Mucosa of rectum (tissue), 2 donors: ENCODE measurements at regions not wholly inside any gene's neighbourhood (a gene's known extent, or its start where the extent isn't known, plus 50 kb on each side); places are given as distances from the start of the nearest gene placed in this dataset.
"Not testable (repeated sequence)": the region's sequence is repeated elsewhere in the genome, so short reads cannot be mapped to it uniquely, and the experiment has no call there.

ENCODE experiments used
- H3K27ac ChIP-seq, 2 donors: one replicate each; pipeline ENCODE4 v1.7.0; 2013; ENCODE audit warnings: inconsistent platforms in 2 of 2, low read depth in 2 of 2, low read length in 2 of 2
- H3K27me3 ChIP-seq, 2 donors: one replicate each; pipeline ENCODE4 v1.7.0; 2013; ENCODE audit warnings: low read length in 2 of 2; ENCODE audit not compliant: control insufficient read depth in 2 of 2, insufficient read depth in 2 of 2
- H3K36me3 ChIP-seq, 2 donors: one replicate each; pipeline ENCODE4 v1.7.0; 2013; ENCODE audit warnings: low read length in 2 of 2; ENCODE audit not compliant: control insufficient read depth in 2 of 2, insufficient read depth in 2 of 2
- H3K4me1 ChIP-seq, 2 donors: one replicate each; pipeline ENCODE4 v1.7.0; 2013; ENCODE audit warnings: low read length in 2 of 2, mild to moderate bottlenecking in 1 of 2; ENCODE audit not compliant: control insufficient read depth in 2 of 2, insufficient read depth in 2 of 2
- H3K4me3 ChIP-seq, 2 donors: one replicate each; pipeline ENCODE4 v1.7.0; 2013; ENCODE audit warnings: low read length in 2 of 2
- H3K9ac ChIP-seq, 2 donors: one replicate each; pipeline ENCODE4 v1.7.0; 2013; ENCODE audit warnings: low read length in 2 of 2, low read depth in 1 of 2, mild to moderate bottlenecking in 1 of 2
- H3K9me3 ChIP-seq, 2 donors: one replicate each; pipeline ENCODE4 v1.7.0; 2013; ENCODE audit warnings: low read length in 2 of 2; ENCODE audit not compliant: control insufficient read depth in 2 of 2
- donor health status: healthy.
- donor health status: Normal muscosa, but diverticular disease.

DNA sequence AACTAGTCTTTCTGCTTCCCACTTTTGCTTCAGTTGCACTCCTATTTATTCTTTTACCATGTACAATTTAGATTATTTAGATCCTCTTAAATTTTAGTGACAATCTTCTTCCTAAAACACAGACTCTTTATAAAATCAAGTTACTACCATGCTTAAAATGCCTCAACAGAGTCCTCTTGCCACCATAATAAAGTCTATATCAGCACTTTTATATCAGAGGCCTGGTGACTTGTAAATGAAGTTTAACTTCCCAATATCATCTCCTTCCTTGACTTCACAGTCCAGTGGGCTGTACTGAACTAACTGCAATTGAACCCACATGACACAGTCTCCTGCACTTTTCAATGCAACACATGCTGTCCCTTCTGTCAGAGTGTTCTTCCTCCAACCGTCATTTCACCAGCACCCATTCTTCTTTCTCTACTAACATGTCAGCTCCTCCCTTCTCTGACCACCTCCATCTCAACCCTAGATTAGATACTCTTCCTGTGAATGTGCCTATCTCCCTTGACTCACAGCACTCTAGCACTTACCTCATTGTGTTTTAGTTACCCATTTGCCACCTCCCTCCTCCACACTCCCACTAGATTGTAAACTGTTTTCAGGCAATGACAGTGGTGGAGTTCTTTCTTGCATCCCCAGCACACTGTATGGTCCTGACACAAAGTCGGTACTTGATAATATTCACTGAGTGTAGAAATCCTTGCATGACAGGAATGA is 414.9 kb downstream of the SATB2 start:
- Histone ChIP-seq H3K27me3 (no peaks in the 10 kb centered on the region), H3K27ac (no peak overlapping the region), H3K4me3 (no peak overlapping the region), H3K4me1 (no peaks in the 10 kb centered on the region), H3K9me3 (no peaks in the 10 kb centered on the region), H3K9ac (no peak overlapping the region), H3K36me3 (no peaks in the 10 kb centered on the region)

DNA sequence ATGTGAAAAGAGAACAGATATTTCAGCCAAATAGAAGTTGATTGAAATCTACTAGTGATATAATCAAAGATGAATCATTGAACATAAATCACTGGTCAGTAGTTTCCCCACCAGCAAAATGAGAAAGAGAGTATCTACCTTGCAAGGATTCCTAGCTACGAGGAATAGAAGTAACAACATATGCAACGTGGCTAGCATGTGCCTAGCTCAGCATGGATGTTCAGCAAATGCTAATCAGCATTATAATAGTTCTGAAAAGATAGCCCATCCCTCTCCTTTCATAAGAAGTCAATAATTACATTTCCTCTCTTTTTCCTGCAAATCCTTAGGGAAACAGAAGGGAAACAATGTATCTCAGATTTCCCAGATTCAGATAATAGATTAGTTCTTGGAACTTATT is 417.2 kb downstream of the SATB2 start:
- H3K4me1 ChIP-seq = no peaks in the 10 kb centered on the region
- H3K36me3 ChIP-seq = no peaks in the 10 kb centered on the region
- no peak overlapping the region for H3K4me3 ChIP-seq
- H3K27me3 ChIP-seq = no peaks in the 10 kb centered on the region
- H3K9ac ChIP-seq = no peak overlapping the region
- H3K27ac ChIP-seq = no peak overlapping the region
- no peaks in the 10 kb centered on the region for H3K9me3 ChIP-seq

DNA sequence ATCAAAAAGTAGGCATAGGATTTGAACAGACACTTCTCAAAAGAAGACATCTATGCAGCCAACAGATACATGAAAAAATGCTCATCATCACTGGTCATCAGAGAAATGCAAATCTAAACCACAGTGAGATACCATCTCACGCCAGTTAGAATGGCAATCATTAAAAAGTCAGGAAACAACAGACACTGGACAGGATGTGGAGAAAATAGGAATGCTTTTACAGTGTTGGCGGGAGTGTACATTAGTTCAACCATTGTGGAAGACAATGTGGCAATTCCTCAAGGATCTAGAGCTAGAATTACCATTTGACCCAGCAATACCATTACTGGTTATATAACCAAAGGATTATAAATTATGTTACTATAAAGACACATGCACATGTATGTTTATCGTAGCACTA is 424.0 kb downstream of the SATB2 start:
- not testable (repeated sequence) for H3K4me3 ChIP-seq, H3K36me3 ChIP-seq, H3K4me1 ChIP-seq, H3K27ac ChIP-seq, H3K27me3 ChIP-seq, H3K9ac ChIP-seq, H3K9me3 ChIP-seq

DNA sequence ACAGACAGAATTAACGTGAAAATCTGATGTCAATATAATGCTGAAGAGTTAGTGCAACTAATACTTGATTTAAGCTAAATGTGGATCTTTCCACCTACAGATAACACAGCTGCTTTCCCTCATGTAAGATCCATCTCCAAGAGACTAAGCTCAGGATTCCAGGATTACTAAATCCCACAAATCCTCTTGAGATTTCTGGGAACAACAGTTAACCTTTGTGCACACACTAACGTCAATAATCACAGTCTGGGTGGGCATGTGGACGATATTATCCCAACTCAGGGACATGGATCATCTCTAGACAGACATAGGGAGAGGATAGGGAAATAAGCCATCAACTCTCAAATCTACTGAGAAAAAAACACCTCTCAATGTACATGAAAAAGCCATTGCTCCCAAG is 432.6 kb downstream of the SATB2 start:
- H3K4me1 ChIP-seq = no peaks in the 10 kb centered on the region
- no peak overlapping the region for H3K9ac ChIP-seq
- H3K27ac ChIP-seq = no peak overlapping the region
- H3K27me3 ChIP-seq = no peaks in the 10 kb centered on the region
- H3K4me3 ChIP-seq = no peak overlapping the region
- H3K36me3 ChIP-seq = no peaks in the 10 kb centered on the region
- no peaks in the 10 kb centered on the region for H3K9me3 ChIP-seq

DNA sequence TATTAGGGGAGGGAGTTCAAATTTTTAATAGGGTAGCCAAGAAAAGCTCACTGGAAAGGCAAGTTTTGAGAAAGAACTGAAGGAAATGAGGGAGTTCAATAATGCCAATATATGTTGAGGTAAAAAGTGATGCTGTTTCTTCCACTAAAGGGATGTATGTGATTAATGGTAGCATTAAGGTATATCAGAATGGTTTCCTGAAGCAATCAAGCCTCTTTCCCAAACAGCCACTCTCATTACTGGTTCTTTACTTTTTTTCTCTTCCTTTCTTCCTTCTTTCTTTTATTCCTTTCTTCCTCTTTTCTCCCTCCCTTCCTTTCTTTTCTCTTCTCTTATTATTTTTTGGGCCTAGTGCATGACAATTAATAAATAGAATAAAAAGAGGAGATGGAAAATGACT is 433.5 kb downstream of the SATB2 start:
- H3K9ac ChIP-seq = no peak overlapping the region

DNA sequence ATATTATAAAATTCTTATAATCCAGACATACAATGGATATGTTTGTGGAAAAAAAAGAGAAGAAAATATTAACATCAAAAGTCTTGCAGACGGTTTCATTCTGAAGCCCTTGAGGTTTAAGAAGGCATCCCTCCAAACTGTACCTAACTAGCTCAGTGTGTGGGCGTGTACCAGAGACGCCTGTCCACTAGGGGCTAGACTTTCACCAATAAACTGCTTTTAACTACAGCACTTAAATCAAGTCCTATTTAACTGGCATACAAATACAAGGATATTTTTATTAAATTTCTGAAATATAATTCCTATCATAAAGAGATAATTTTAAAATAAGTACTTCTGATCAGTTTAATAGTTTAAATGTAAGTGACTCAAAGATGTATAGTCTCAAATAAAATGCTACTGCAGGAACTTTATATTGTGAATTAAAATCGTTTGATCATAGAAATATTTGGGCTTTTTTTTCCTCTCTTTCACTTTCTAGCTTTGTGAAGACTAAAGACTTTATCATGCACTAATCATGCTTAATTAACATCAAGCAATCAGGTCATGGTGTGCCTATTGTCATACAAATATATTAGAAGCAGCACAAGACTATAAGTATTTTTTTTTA is 437.7 kb downstream of the SATB2 start:
- H3K9me3 ChIP-seq = no peaks in the 10 kb centered on the region
- H3K4me3 ChIP-seq = no peak overlapping the region
- no peaks in the 10 kb centered on the region for H3K4me1 ChIP-seq
- H3K27ac ChIP-seq = no peak overlapping the region
- H3K9ac ChIP-seq = no peak overlapping the region
- H3K36me3 ChIP-seq = no peaks in the 10 kb centered on the region
- H3K27me3 ChIP-seq = no peaks in the 10 kb centered on the region

More for the DNA sequence above, 433.5 kb downstream of the SATB2 start:
- Histone ChIP-seq H3K4me3 (no peak overlapping the region), H3K9me3 (no peaks in the 10 kb centered on the region), H3K27ac (no peak overlapping the region), H3K36me3 (no peaks in the 10 kb centered on the region), H3K4me1 (no peaks in the 10 kb centered on the region), H3K27me3 (no peaks in the 10 kb centered on the region)

DNA sequence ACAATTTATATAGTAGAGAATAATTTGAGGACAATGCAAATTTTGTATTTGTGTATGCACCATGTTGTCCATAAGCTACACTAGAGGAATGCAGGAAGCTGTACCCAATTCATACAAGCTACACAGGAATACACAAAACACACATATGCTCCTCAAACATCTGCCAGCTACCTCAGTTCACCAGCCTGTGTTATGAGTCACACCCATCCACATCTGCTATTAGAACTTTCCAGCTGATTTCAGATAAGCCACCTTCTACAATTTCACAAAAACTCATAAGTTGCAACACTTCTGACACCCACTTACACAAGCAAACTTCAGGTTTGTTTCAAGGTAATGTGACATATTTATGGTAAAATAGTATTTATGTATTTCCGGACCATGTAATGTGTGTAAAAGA is 438.9 kb downstream of the SATB2 start:
- no peaks in the 10 kb centered on the region for H3K27me3 ChIP-seq

DNA sequence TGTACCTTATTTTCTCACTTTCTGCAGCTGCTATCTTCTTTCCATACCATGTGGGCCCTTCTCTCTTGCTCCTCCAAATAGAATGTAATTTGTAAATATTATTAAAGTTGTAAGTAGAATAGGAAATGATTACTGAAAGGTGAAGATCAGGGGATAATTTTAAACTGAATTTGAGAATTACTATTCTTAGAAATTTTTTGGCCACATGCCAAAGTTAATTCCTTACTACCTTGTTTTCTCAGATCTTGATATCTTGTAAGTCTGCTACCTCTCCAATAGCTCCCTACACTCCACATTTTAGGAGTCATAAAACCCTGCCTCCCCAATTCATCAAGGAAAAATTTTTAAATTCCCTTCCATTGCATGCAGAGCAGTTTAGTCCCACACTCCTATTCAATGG is 442.7 kb downstream of the SATB2 start:
- no peaks in the 10 kb centered on the region for H3K36me3 ChIP-seq
- peaks cover 4 to 5% of the 10 kb centered on the region in 2 donors for H3K9me3 ChIP-seq
- H3K27me3 ChIP-seq = no peaks in the 10 kb centered on the region
- H3K4me3 ChIP-seq = no peak overlapping the region
- no peak overlapping the region for H3K9ac ChIP-seq
- H3K4me1 ChIP-seq = no peaks in the 10 kb centered on the region
- no peak overlapping the region for H3K27ac ChIP-seq

More for the DNA sequence above, 438.9 kb downstream of the SATB2 start:
- H3K27ac ChIP-seq = no peak overlapping the region
- H3K9ac ChIP-seq = no peak overlapping the region
- H3K9me3 ChIP-seq = no peaks in the 10 kb centered on the region
- H3K4me3 ChIP-seq = no peak overlapping the region
- no peaks in the 10 kb centered on the region for H3K36me3 ChIP-seq
- H3K4me1 ChIP-seq = no peaks in the 10 kb centered on the region

DNA sequence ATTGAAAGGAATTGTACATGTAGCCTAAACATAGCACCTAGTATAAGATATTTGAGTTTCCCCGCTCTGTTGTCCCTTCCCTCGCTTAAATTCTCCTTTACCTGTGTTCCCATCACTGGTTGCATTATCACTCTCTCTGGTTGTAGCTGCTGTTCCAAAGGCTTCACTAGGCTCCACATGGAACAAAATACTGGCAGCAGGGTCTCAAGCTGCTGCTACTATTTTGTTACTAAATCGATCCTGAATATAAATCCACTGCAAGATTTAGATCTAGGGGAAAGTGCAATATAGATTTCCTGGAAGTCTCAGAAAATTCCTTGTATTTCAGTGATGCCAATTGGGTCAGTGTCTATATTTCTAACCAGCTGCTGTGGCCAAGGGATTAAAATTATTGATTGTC is 443.5 kb downstream of the SATB2 start:
- Histone ChIP-seq H3K9me3 (peaks cover 4 to 5% of the 10 kb centered on the region in 2 donors), H3K4me1 (no peaks in the 10 kb centered on the region), H3K27ac (no peak overlapping the region), H3K4me3 (no peak overlapping the region), H3K27me3 (no peaks in the 10 kb centered on the region), H3K36me3 (no peaks in the 10 kb centered on the region), H3K9ac (no peak overlapping the region)

DNA sequence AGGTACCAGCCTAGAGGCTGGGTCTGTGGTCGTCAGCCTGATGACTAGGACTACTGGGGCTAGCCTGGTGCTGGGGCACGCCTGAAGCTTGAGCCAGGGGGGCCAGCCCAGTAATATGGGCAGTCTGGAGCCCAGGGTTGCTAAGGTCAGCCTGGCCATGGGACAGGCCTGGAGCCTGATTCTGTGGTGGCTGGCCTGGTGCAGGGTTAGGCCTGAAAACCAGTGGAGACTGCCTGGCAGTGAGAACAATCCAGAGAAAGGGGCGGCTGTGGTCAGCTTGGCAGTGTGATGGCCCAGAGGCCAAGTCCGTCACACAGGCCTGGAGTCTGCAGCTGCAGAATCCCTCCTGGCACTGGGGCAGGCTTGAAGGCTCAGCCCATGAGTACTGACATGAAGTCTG is 445.8 kb downstream of the SATB2 start:
- H3K36me3 ChIP-seq = no peaks in the 10 kb centered on the region
- H3K27ac ChIP-seq = no peak overlapping the region
- no peak overlapping the region for H3K4me3 ChIP-seq
- H3K27me3 ChIP-seq = no peaks in the 10 kb centered on the region
- H3K9me3 ChIP-seq = peaks cover 4 to 5% of the 10 kb centered on the region in 2 donors
- H3K4me1 ChIP-seq = no peaks in the 10 kb centered on the region
- no peak overlapping the region for H3K9ac ChIP-seq
